HG03457 (cell line): ENCODE measurements at regions not wholly inside any gene's neighbourhood (a gene's known extent, or its start where the extent isn't known, plus 50 kb on each side); places are given as distances from the start of the nearest gene placed in this dataset.

Experiments used
- ATAC-seq: cut with Tn5 transposase; IDR thresholded peaks from one replicate; pipeline ENCODE4 v1.9.1; 2021; ENCODE audit warnings: moderate number of reproducible peaks; ENCODE audit not compliant: unreplicated experiment

GRCh38 chr1:232522189-232522588 lies 107.7 kb downstream of the SIPA1L2 start:
- ATAC-seq, result no peak

DNA sequence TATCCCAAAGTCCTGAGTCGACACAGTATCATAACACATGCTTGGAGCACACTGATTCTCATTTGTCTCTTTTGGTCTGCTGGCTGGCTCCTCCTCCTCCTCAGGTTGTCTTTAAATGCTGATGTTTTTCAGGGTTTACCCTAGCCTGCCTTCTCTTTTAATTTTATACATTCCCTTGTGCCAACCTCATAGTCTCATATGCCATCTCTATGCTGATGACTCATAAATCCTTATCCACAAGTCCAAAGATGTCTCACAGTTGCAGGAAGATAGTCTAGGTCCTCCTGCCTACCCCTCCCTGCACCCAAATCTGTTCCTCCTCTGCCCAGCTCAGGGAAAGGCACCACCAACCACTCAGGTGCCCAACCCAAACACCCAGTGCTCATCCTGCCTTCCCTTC lies 108.3 kb downstream of the SIPA1L2 start:
- ATAC-seq, result no peak

- ATAC-seq, result no peak
These were observed 110.7 kb downstream of the SIPA1L2 start for GRCh38 chr1:232519186-232519585.

DNA sequence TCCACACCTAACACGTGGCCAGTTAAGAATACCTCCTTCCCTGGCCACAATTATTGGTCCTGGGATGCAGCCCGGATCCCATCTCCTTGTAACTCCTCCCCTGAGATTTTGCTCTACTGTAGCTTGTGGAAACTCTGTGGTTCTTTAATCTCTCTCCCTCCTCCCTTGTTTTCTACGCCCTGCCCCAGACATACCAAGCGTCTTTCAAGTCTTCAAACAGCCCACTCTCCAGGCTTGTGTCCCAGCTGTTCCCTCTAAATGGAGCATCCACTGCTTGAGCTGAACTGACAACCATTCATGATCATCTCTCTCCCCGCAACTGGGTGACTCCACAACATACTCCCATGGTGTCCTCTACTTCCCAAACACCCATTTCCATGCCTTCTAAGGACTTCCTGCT lies 111.6 kb downstream of the SIPA1L2 start:
- ATAC-seq, result no peak

GRCh38 chr1:232517204-232517603 lies 112.7 kb downstream of the SIPA1L2 start:
- no peak for ATAC-seq

- no peak for ATAC-seq
These were observed 114.2 kb downstream of the SIPA1L2 start for GRCh38 chr1:232515706-232516105.

DNA sequence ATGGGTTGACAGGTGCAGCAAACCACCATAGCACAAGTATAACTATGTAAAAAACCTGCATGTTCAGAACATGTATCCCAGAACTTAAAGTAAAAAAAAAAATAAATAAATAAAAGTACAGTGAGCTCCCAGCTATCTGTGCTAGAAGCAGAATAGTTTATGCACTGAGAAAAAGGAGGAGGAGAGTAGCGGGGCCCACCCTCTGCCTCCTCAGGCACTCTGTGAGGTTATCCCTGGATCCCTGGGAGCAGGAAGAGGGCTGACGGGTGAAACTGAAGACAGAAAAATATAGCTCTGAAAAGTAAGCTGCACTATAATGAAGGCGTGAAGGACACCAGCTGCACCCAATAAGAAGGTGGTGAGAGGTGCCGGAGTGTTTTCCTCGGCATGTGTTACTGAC lies 117.2 kb downstream of the SIPA1L2 start:
- no peak for ATAC-seq

DNA sequence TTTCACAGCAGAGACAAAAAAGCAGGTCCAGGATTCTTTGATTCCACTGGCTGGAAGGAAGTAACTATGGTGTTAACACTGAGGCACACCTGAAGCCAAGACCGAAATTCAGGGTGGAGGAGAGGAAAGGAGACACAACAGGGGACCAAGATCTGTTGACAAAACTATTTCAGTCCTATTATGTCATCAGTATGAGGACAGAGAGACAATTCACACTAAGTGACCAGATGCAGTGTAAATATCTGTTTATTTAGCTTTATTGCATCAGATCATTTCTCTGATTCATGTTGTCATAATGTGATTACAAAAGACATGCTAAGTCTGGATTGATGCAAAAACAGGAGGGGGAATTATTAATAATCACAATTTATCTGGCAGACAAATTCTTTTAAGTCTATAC lies 118.8 kb downstream of the SIPA1L2 start:
- no peak for ATAC-seq

GRCh38 chr1:232510367-232511110 lies 119.4 kb downstream of the SIPA1L2 start:
- ATAC-seq, result no peak

GRCh38 chr1:232509570-232509969 lies 120.4 kb downstream of the SIPA1L2 start:
- ATAC-seq, result no peak

GRCh38 chr1:232508130-232508701 lies 121.7 kb downstream of the SIPA1L2 start:
- no peak for ATAC-seq

GRCh38 chr1:232507571-232507970 lies 122.4 kb downstream of the SIPA1L2 start:
- no peak for ATAC-seq

- no peak for ATAC-seq
These were observed 124.0 kb downstream of the SIPA1L2 start for GRCh38 chr1:232505884-232506283.

DNA sequence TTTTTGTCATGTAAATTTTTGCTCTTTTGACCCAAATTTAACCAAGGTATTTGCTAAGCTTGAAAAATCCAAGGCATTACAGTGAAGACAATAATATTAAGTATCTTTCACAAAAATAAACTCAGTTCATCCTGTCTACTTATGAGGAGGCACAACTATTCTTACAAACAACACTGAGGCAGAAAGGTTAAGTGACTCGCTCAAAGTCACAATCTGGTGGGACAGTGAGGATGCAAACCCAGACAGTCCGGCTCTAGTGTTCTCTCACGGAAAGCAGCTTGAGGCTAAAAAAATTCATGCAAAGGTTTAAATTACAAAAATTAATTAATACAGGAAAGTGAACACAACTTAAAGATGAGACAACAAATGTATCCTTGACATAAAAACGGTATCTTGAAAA lies 125.3 kb downstream of the SIPA1L2 start:
- no peak for ATAC-seq

DNA sequence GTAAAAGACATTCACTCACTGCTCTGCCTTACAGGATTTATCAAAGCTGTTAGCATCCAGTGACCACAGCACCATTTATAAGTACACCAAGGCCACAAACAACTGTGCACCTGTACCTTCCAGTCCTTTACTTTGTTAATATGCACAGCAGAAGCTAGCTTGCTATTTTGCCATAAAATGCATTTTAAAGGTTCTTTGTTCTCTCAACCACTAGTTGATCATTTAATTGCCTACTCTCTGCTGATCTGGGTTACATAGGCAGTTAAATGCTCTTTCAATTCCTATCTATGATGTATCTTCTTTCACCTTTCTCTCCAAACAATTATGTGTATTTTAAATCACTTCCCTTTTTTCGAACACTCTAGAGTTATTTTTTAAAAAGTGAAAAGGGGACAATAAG lies 126.4 kb downstream of the SIPA1L2 start:
- no peak for ATAC-seq

DNA sequence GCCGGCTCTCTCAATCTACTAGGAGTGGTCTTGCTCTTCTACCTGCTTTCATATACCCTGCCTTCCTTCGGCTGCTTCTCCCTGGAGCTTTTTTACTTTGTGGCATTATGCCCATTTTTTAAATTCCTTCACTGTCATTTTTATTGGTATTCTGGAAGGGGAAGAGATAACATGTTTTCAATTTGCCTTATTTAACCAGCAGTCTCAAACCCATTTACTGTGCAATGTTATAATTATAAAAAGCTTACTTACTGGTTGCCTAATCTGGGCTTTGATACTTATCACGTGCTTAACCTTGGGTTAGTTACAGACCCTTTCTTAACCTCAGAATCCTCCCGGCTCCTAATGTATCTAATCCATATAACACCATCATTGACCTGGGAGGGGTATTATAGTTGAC lies 128.1 kb downstream of the SIPA1L2 start:
- no peak for ATAC-seq

DNA sequence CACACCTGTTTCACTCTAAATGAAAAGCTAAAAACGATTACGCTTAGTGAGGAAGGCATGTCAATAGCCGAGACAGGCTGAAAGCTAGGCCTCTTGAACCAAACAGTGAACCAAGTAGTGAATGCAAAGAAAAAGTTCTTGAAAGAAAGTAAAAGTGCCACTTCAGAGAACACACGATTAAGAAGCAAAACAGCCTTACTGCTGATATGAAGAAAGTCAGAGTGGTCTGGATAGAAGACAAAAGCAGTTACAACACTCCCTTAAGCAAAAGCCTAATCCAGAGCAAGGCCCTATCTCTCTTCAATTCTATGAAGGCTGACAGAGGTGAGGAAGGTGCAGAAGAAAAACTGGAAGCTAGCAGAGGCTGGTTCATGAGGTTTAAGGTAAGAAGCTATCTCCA lies 130.7 kb downstream of the SIPA1L2 start:
- no peak for ATAC-seq

GRCh38 chr1:232493869-232494268 lies 136.1 kb downstream of the SIPA1L2 start:
- no peak for ATAC-seq

DNA sequence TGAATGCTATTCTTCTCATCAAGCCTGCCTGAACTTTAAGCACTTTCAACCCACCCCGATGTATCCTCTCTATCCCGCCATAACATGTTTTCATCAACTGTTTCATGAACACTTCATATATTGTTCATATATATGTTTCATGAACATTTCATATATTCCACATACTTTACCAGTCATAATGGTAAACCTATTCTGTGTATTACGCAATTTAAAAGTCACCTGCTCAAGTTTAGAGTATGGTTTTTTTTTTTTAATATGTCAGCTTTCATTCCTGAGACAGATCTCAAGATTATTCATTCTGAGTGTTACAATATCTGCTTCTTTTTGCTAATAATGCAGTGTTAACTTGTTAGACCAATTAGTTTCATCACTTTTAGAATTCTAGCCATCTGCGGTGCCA lies 140.7 kb downstream of the SIPA1L2 start:
- no peak for ATAC-seq

- no peak for ATAC-seq
These were observed 142.7 kb downstream of the SIPA1L2 start for GRCh38 chr1:232487236-232487635.

- ATAC-seq, result no peak
These were observed 143.3 kb downstream of the SIPA1L2 start for GRCh38 chr1:232486454-232487207.

DNA sequence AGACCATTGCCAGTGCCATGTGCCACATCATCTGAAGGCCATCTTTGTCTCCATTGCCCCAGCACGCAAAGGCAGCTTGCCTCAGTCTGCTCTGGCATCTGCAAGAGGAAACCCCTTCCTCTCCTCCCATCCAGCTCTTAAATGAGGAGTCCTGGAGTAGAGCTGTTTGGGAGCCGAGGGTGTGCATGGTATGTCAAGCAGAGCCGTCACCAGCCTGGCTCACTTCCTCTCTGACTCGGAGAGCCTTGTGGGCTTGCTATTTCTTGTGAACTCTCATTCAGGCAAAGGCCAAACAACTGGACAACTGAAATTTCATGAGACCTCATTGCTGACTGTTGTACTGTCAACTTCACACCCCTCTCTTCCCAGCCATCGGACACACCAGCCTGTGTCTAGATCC lies 143.9 kb downstream of the SIPA1L2 start:
- ATAC-seq, result no peak
